Bronchial epithelial cell (primary cell): ENCODE measurements at regions not wholly inside any gene's neighbourhood (a gene's known extent, or its start where the extent isn't known, plus 50 kb on each side); places are given as distances from the start of the nearest gene placed in this dataset.

Source experiments
- DNase-seq: peaks from one replicate; pipeline ENCODE4 v3.0.0-alpha.2; 2010; ENCODE audit warnings: low read depth
- FAIRE-seq: peaks from 2 replicates; lab custom pipeline; 2011; peaks lifted over from hg19 to GRCh38; lab: Jason Lieb, UNC
- H3K27me3 ChIP-seq: 2 replicates; pipeline ENCODE4 v1.5.1; 2011; ENCODE audit warnings: low read length; ENCODE audit not compliant: control insufficient read depth, insufficient read depth
- H3K36me3 ChIP-seq: 2 replicates; pipeline ENCODE4 v1.5.1; 2011; ENCODE audit warnings: low read length; ENCODE audit not compliant: control insufficient read depth, insufficient read depth
- H3K4me3 ChIP-seq: 2 replicates; pipeline ENCODE4 v1.5.1; 2011; ENCODE audit warnings: mild to moderate bottlenecking, low read depth, low read length, control low read depth
- CTCF ChIP-seq: IDR thresholded peaks from 2 replicates; pipeline ENCODE4 v1.5.1; 2011; ENCODE audit warnings: mild to moderate bottlenecking, moderate library complexity, low read length, control low read depth, inconsistent platforms; ENCODE audit not compliant: insufficient read depth, severe bottlenecking

GRCh38 chr14:53550776-53551175, 397.7 kb upstream of the DDHD1 start:
- DNase-seq (no peak), FAIRE-seq (no peak)
- Histone ChIP-seq H3K36me3 (no peaks in the 10 kb centered on the region), H3K27me3 (no peaks in the 10 kb centered on the region), H3K4me3 (no peak overlapping the region)
- no peak for TF ChIP-seq CTCF

- no peak overlapping the region for H3K4me3 ChIP-seq
- no peak for TF ChIP-seq CTCF
- DNase-seq, result no peak
- H3K36me3 ChIP-seq, result no peaks in the 10 kb centered on the region
- H3K27me3 ChIP-seq, result no peaks in the 10 kb centered on the region
- no peak for FAIRE-seq
Measured at GRCh38 chr14:53549956-53550355, 396.8 kb upstream of the DDHD1 start.

GRCh38 chr14:53547593-53547992, 394.5 kb upstream of the DDHD1 start:
- no peaks in the 10 kb centered on the region for H3K36me3 ChIP-seq
- H3K27me3 ChIP-seq, result no peaks in the 10 kb centered on the region
- DNase-seq (no peak), FAIRE-seq (no peak)
- no peak overlapping the region for H3K4me3 ChIP-seq
- TF ChIP-seq CTCF, result no peak

GRCh38 chr14:53545217-53545616, 392.1 kb upstream of the DDHD1 start:
- Histone ChIP-seq H3K36me3 (no peaks in the 10 kb centered on the region), H3K27me3 (no peaks in the 10 kb centered on the region), H3K4me3 (no peak overlapping the region)
- no peak for TF ChIP-seq CTCF
- no peak for FAIRE-seq
- no peak for DNase-seq

- Histone ChIP-seq H3K4me3 (no peak overlapping the region), H3K36me3 (no peaks in the 10 kb centered on the region), H3K27me3 (no peaks in the 10 kb centered on the region)
- FAIRE-seq (no peak), DNase-seq (peak; percentile 31)
- no peak for TF ChIP-seq CTCF
Measured at GRCh38 chr14:53542732-53543131, 389.6 kb upstream of the DDHD1 start.

- H3K4me3 ChIP-seq, result no peak overlapping the region
- FAIRE-seq (no peak), DNase-seq (no peak)
- H3K27me3 ChIP-seq, result no peaks in the 10 kb centered on the region
- H3K36me3 ChIP-seq, result no peaks in the 10 kb centered on the region
- TF ChIP-seq CTCF, result no peak
Measured at GRCh38 chr14:53541411-53541810, 388.3 kb upstream of the DDHD1 start.
